ENCODE measurements at regions not wholly inside any gene's neighbourhood (a gene's known extent, or its start where the extent isn't known, plus 50 kb on each side); places are given as distances from the start of the nearest gene placed in this dataset.

DNA sequence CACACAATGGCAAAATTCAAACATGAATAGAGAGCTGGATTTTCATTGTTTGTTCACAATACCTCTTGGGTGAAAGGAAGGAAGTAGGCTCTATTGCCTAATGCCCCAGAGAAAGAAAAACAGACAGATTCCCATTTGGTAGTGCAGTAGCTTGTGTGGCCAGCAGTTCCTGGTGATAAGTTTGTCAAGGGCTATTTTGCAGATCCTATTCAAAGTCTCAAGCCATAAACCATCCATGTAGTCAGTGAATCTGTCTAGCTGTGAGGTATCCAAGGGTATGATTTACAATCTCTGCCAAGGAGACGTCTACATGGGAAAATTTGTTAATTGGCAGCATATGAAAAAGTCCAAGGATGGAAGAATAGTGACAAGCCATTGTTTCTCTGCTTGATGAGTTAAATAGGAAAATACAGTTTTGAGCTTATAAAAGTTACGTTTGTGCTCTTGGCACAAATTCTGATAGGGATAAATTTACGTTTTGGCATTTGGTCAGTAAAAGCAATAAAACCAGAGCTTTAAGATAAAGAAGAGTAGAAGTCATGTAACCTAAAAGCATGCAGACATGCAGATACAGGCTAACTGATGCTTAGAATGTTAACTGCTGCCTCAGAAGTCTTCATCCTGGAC, 269.1 kb downstream of the GATA3 start:
- TF ChIP-seq, protein P1, sequence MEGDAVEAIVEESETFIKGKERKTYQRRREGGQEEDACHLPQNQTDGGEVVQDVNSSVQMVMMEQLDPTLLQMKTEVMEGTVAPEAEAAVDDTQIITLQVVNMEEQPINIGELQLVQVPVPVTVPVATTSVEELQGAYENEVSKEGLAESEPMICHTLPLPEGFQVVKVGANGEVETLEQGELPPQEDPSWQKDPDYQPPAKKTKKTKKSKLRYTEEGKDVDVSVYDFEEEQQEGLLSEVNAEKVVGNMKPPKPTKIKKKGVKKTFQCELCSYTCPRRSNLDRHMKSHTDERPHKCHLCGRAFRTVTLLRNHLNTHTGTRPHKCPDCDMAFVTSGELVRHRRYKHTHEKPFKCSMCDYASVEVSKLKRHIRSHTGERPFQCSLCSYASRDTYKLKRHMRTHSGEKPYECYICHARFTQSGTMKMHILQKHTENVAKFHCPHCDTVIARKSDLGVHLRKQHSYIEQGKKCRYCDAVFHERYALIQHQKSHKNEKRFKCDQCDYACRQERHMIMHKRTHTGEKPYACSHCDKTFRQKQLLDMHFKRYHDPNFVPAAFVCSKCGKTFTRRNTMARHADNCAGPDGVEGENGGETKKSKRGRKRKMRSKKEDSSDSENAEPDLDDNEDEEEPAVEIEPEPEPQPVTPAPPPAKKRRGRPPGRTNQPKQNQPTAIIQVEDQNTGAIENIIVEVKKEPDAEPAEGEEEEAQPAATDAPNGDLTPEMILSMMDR (IDR thresholded peaks at IDR 0.05; ENCODE audit: insufficient read depth, low read length, poor library complexity, severe bottlenecking): no peak
- no peak for TF ChIP-seq EZH2phosphoT487 (conservative IDR thresholded peaks at IDR 0.05; ENCODE audit: low read length)
- no peaks in the 10 kb centered on the region for H3K9me2 ChIP-seq (replicated peaks; ENCODE audit: insufficient read depth, low read length)
- H3F3A ChIP-seq (ENCODE audit: insufficient read depth): no peaks in the 10 kb centered on the region
- H3K79me2 ChIP-seq (ENCODE audit: insufficient read depth, low read length): no peaks in the 10 kb centered on the region
- no peak overlapping the region for H3K27ac ChIP-seq (ENCODE audit: low read depth, low read length)
- no peak overlapping the region for H3K4me3 ChIP-seq (ENCODE audit: insufficient read depth, low read length, poor library complexity, severe bottlenecking)
- no peaks in the 10 kb centered on the region for H4K20me1 ChIP-seq (ENCODE audit: low read depth, low read length)
- H3K36me3 ChIP-seq (ENCODE audit: low read length): no peaks in the 10 kb centered on the region
- no peak overlapping the region for H3K4me2 ChIP-seq (ENCODE audit: low read depth, low read length, poor library complexity, severe bottlenecking)
- no peak overlapping the region for H2AFZ ChIP-seq (ENCODE audit: low read depth, low read length, severe bottlenecking)
- no peaks in the 10 kb centered on the region for H3K9me3 ChIP-seq (ENCODE audit: insufficient read depth, low read length)
- no peak overlapping the region for H3K9ac ChIP-seq (ENCODE audit: low read length)
- H3K27me3 ChIP-seq (ENCODE audit: low read length): 0 out of 2 replicates have a peak, but pooled peaks cover 3% of the 10 kb centered on the region

DNA sequence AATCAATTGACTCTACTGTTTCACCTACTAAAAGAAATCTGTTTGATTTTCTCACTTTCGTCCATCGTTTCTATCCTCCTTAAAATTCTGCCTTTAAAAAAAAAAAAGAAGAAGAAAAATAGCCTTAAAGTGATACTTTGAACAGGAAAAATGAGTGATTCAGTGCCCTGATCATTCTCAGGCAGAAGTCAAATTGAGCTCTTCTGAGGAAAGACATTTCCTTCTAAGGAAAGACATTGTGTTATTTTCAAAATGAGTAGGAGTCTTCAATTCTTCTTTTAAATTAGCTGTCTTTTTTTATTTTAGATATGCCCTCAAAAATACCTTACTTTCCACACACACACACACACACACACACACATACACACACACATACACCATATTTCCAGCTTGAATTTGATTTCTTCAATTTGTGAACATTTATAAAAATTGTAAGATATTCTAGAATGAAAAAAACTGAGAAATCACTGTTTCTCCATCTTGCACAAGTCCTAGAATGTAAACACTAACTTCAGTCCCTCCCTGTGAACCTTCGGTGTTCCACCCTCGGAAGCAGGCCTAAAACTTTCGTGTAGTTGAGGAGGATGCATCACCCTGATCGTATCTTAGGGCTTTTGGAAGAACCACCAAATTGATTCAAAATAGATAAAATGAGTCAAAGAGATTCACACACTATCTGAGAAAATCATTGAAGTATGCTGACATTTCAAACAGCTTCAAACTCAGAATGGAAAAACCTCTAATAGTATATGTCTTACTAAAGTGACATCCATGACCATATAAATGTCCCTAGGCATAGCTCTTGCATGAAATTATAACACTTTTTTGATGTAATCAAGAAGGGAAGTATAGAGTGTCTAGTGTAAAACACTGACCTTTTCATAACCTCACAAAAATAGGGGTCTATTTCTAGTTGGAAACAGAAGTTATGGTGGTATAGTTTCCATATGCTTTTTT, 270.8 kb downstream of the GATA3 start:
- H3K4me2 ChIP-seq (ENCODE audit: low read depth, low read length, poor library complexity, severe bottlenecking): no peak overlapping the region
- no peak overlapping the region for H2AFZ ChIP-seq (ENCODE audit: low read depth, low read length, severe bottlenecking)
- H3K27me3 ChIP-seq (ENCODE audit: low read length): 0 out of 2 replicates have a peak, but pooled peaks cover 3% of the 10 kb centered on the region
- no peaks in the 10 kb centered on the region for H4K20me1 ChIP-seq (ENCODE audit: low read depth, low read length)
- no peaks in the 10 kb centered on the region for H3K9me2 ChIP-seq (replicated peaks; ENCODE audit: insufficient read depth, low read length)
- no peak overlapping the region for H3K27ac ChIP-seq (ENCODE audit: low read depth, low read length)
- H3K36me3 ChIP-seq (ENCODE audit: low read length): no peaks in the 10 kb centered on the region
- no peaks in the 10 kb centered on the region for H3K9me3 ChIP-seq (ENCODE audit: insufficient read depth, low read length)
- no peaks in the 10 kb centered on the region for H3F3A ChIP-seq (ENCODE audit: insufficient read depth)
- no peak overlapping the region for H3K4me3 ChIP-seq (ENCODE audit: insufficient read depth, low read length, poor library complexity, severe bottlenecking)
- no peaks in the 10 kb centered on the region for H3K79me2 ChIP-seq (ENCODE audit: insufficient read depth, low read length)
- no peak for TF ChIP-seq EZH2phosphoT487 (conservative IDR thresholded peaks at IDR 0.05; ENCODE audit: low read length)
- TF ChIP-seq, protein P1 (IDR thresholded peaks at IDR 0.05; ENCODE audit: insufficient read depth, low read length, poor library complexity, severe bottlenecking): no peak
- no peak overlapping the region for H3K9ac ChIP-seq (ENCODE audit: low read length)

DNA sequence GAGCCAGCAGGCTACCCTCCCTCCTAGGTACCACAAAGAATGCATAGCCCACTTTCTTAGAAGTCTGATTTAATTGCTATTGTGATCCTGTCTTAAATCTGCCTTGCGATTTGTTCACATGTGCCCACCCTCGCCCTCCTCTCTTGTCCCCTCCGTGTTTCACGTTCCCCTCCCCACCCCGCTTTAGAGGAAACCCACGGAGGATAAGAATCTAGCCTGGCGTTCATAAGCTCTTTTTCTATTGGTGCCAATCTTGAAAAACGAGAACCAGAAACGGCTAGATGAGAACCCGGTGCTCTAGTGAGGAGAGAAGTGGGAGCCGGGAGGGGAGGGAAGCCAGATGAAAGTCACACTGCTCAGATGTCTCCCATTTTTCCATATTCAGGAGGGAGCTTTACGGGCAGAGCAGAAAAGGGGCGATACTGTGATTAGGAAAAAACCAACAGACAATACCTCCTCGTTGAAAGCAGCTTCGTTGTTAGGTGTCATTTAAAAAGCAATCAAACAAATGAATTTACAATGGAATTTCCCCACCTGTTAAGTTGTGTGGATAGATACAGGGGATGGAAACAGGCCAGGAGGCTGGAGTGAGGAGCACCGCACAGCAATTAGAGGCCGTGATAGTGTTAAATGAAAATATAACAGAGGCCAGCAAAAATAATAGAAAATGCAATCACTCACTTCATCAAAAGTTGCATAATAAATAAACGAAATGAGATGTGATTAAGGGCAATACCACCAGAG, 272.1 kb downstream of the GATA3 start:
- Histone ChIP-seq H3K9me3 (ENCODE audit: insufficient read depth, low read length) (no peaks in the 10 kb centered on the region), H3K79me2 (ENCODE audit: insufficient read depth, low read length) (no peaks in the 10 kb centered on the region), H3K27me3 (ENCODE audit: low read length) (0 out of 2 replicates have a peak, but pooled peaks cover 3% of the 10 kb centered on the region), H3K27ac (ENCODE audit: low read depth, low read length) (no peak overlapping the region), H3K4me2 (ENCODE audit: low read depth, low read length, poor library complexity, severe bottlenecking) (no peak overlapping the region), H2AFZ (ENCODE audit: low read depth, low read length, severe bottlenecking) (no peak overlapping the region), H3K9me2 (replicated peaks; ENCODE audit: insufficient read depth, low read length) (no peaks in the 10 kb centered on the region), H3K9ac (ENCODE audit: low read length) (no peak overlapping the region), H3K36me3 (ENCODE audit: low read length) (no peaks in the 10 kb centered on the region), H4K20me1 (ENCODE audit: low read depth, low read length) (no peaks in the 10 kb centered on the region), H3K4me3 (ENCODE audit: insufficient read depth, low read length, poor library complexity, severe bottlenecking) (no peak overlapping the region), H3F3A (ENCODE audit: insufficient read depth) (no peaks in the 10 kb centered on the region)
- TF ChIP-seq, protein P1 (IDR thresholded peaks at IDR 0.05; ENCODE audit: insufficient read depth, low read length, poor library complexity, severe bottlenecking): no peak
- no peak for TF ChIP-seq EZH2phosphoT487 (conservative IDR thresholded peaks at IDR 0.05; ENCODE audit: low read length)
